Left lung (tissue), 4 donors: ENCODE measurements at regions not wholly inside any gene's neighbourhood (a gene's known extent, or its start where the extent isn't known, plus 50 kb on each side); places are given as distances from the start of the nearest gene placed in this dataset.

Source experiments
- ATAC-seq: fragments of 200-7000 bp; cut with Tn5 transposase; one replicate; pipeline ENCODE4 v1.9.1; 2020; ENCODE audit warnings: moderate library complexity
- DNase-seq, 4 donors: peaks; one replicate each; pipeline ENCODE4 v3.0.0-alpha.2; 2013 to 2020
- H3K27ac ChIP-seq, 2 donors: fragments of 200-600 bp; sonication (generic) in 1 of 2; one replicate each; pipeline versions ENCODE4 v1.5.0 to v1.8.0; 2020 to 2021
- H3K27me3 ChIP-seq, 2 donors: fragments of 200-600 bp; sonication (generic) in 1 of 2; one replicate each; pipeline versions ENCODE4 v1.5.0 to v1.8.0; 2020 to 2021
- H3K36me3 ChIP-seq, 2 donors: fragments of 200-600 bp; sonication (generic) in 1 of 2; one replicate each; pipeline versions ENCODE4 v1.5.0 to v1.8.0; 2020 to 2021
- H3K4me1 ChIP-seq, 2 donors: fragments of 200-600 bp; one replicate each; pipeline ENCODE4 v1.8.0; 2021
- H3K4me3 ChIP-seq, 2 donors: fragments of 200-600 bp; sonication (generic) in 1 of 2; one replicate each; pipeline versions ENCODE4 v1.5.0 to v1.8.0; 2020 to 2021; ENCODE audit warnings: mild to moderate bottlenecking in 1 of 2
- H3K9me3 ChIP-seq, 2 donors: fragments of 200-600 bp; sonication (generic) in 1 of 2; one replicate each; pipeline versions ENCODE4 v1.5.0 to v1.8.0; 2020 to 2021
- CTCF ChIP-seq, 2 donors: fragments of 200-600 bp; sonication (generic) in 1 of 2; IDR thresholded peaks; one replicate each; pipeline versions ENCODE4 v1.5.0 to v1.8.0; 2021; ENCODE audit warnings: antibody characterized with exemption in 2 of 2
- intact Hi-C, 2 donors: fragments of 100-400 bp; cut with DNase I; formaldehyde crosslinking; loops; one replicate each; pipeline versions ENCODE4 v1.11.2 to v1.14.2; 2022
- donor health status: DM: no; HTN: yes; CAD: no.
- donor health status: DM: no; HTN: no; CAD: no.

- Histone ChIP-seq H3K4me3 (no peak overlapping the region), H3K4me1 (no peaks in the 10 kb centered on the region), H3K36me3 (no peaks in the 10 kb centered on the region), H3K27ac (no peak overlapping the region), H3K9me3 (no peaks in the 10 kb centered on the region), H3K27me3 (peaks cover 0 to 4% of the 10 kb centered on the region in 2 donors)
- no peak for TF ChIP-seq CTCF (IDR thresholded peaks at IDR 0.05)
- intact Hi-C loops, result no loop called here
- DNase-seq, result no peak
- ATAC-seq, result peak; percentile 65
Measured at GRCh38 chr5:171647043-171647903, 138.3 kb upstream of the SMIM23 start.

- Histone ChIP-seq H3K27ac (no peak overlapping the region), H3K27me3 (peaks cover 0 to 4% of the 10 kb centered on the region in 2 donors), H3K36me3 (no peaks in the 10 kb centered on the region), H3K4me3 (no peak overlapping the region), H3K9me3 (no peaks in the 10 kb centered on the region), H3K4me1 (no peaks in the 10 kb centered on the region)
- ATAC-seq, result no peak
- no peak for DNase-seq
- TF ChIP-seq CTCF (IDR thresholded peaks at IDR 0.05), result no peak
- intact Hi-C loops, result no loop called here
Measured at GRCh38 chr5:171647904-171648260, 137.7 kb upstream of the SMIM23 start.

- no peak overlapping the region for H3K27ac ChIP-seq
- intact Hi-C loops, result no loop called here
- H3K4me1 ChIP-seq, result no peaks in the 10 kb centered on the region
- peaks cover 0 to 4% of the 10 kb centered on the region in 2 donors for H3K27me3 ChIP-seq
- TF ChIP-seq CTCF (IDR thresholded peaks at IDR 0.05), result no peak
- no peak for DNase-seq
- ATAC-seq, result no peak
- peaks cover 0 to under 1% of the 10 kb centered on the region in 2 donors for H3K9me3 ChIP-seq
- no peak overlapping the region for H3K4me3 ChIP-seq
- H3K36me3 ChIP-seq, result no peaks in the 10 kb centered on the region
Measured at GRCh38 chr5:171648279-171649074, 137.1 kb upstream of the SMIM23 start.

DNA sequence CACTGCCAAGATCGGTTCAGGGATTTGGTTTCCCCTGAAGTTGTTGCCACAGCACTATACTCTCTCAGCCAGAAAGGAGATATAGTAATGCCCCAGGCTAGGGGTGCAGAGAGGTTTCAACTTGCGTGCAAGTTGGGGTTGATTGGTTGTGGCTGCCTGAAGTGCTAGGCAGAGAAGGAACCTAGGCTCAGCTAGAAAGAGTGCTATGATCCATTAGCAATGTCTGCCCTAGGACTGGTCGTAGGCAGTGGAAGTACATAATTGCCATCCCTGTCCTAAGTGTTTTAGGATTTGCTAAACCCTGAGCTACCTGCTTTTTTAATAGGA is 136.6 kb upstream of the SMIM23 start:
- peaks cover 0 to 4% of the 10 kb centered on the region in 2 donors for H3K27me3 ChIP-seq
- no peak overlapping the region for H3K27ac ChIP-seq
- intact Hi-C loops, result no loop called here
- no peak for ATAC-seq
- no peaks in the 10 kb centered on the region for H3K36me3 ChIP-seq
- H3K4me1 ChIP-seq, result no peaks in the 10 kb centered on the region
- DNase-seq, result no peak
- no peak overlapping the region for H3K4me3 ChIP-seq
- no peak for TF ChIP-seq CTCF (IDR thresholded peaks at IDR 0.05)
- peaks cover 0 to 5% of the 10 kb centered on the region in 2 donors for H3K9me3 ChIP-seq

- intact Hi-C loops, result no loop called here
- TF ChIP-seq CTCF (IDR thresholded peaks at IDR 0.05), result no peak
- H3K9me3 ChIP-seq, result peaks cover 0 to 5% of the 10 kb centered on the region in 2 donors
- no peaks in the 10 kb centered on the region for H3K36me3 ChIP-seq
- no peak overlapping the region for H3K4me3 ChIP-seq
- no peak for ATAC-seq
- peaks cover 0 to 4% of the 10 kb centered on the region in 2 donors for H3K27me3 ChIP-seq
- DNase-seq, result no peak
- no peaks in the 10 kb centered on the region for H3K4me1 ChIP-seq
- H3K27ac ChIP-seq, result no peak overlapping the region
Measured at GRCh38 chr5:171650597-171650996, 135.0 kb upstream of the SMIM23 start.
